ENCODE measurements at regions not wholly inside any gene's neighbourhood (a gene's known extent, or its start where the extent isn't known, plus 50 kb on each side); places are given as distances from the start of the nearest gene placed in this dataset.

- no peak overlapping the region for H3K4me2 ChIP-seq
- H2AFZ ChIP-seq (ENCODE audit: low read depth) = no peak overlapping the region
- TF ChIP-seq YY1 (IDR thresholded peaks at IDR 0.05; ENCODE audit: low read depth) (no peak), NRF1 (IDR thresholded peaks at IDR 0.05; ENCODE audit: low read depth, low read length) (no peak)
- H3K79me2 ChIP-seq (ENCODE audit: insufficient read depth) = no peaks in the 10 kb centered on the region
- H3K9me2 ChIP-seq = no peaks in the 10 kb centered on the region
- 77% methylated on average over 4 of the region's 4 CpGs for WGBS (ENCODE audit: low lambda C conversion rate)
- H3K9me3 ChIP-seq = no peaks in the 10 kb centered on the region
- no peaks in the 10 kb centered on the region; a peak in 2 of 4 replicates for H3K4me1 ChIP-seq (ENCODE audit: control insufficient read depth in 1 of 2, insufficient read depth in 2 of 2, low read depth in 1 of 2, low read length in 1 of 2)
- POLR2A ChIA-PET = no interaction called here
- H3K27me3 ChIP-seq (ENCODE audit: insufficient read depth) = no peaks in the 10 kb centered on the region
- H3K27ac ChIP-seq (ENCODE audit: low read depth in 2 of 2, low read length in 1 of 2) = no peak overlapping the region
- CTCF ChIA-PET = no interaction called here
- H3K9ac ChIP-seq = no peak overlapping the region
- DNase-seq = no peak
- peaks cover 3% of the 10 kb centered on the region for H3F3A ChIP-seq (replicated peaks; ENCODE audit: insufficient read depth)
- peaks cover 0 to 3% of the 10 kb centered on the region in 2 experiments for H3K36me3 ChIP-seq (replicated peaks in 1 of 2; ENCODE audit: control insufficient read depth in 1 of 2, insufficient read depth in 2 of 2, low read length in 1 of 2)
- no peaks in the 10 kb centered on the region for H4K20me1 ChIP-seq (ENCODE audit: insufficient read depth)
- no peak overlapping the region for H3K4me3 ChIP-seq (ENCODE audit: low read depth in 2 of 2, low read length in 1 of 2)
These were observed 156.0 kb downstream of the SIPA1L2 start for GRCh38 chr1:232473900-232474299.

DNA sequence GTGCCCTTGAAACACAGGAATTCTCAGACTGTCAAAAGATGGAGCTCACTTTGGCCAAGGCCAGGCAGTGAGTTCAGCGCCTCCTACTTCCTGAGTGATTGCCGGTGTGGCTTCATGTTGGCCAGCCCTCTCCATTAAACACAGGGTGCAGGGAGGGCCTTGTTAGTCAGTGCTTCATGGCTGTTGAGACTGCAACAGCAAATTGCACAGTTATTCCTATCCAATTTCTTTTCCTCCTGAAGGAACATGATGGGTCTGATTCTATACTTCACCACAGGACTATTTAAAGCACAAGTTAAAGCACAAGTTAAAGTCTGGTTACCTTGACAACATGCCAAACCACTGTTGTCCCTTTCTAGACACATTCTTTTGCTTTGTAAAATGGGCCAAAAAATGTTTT lies 156.6 kb downstream of the SIPA1L2 start:
- Histone ChIP-seq H3K27ac (ENCODE audit: low read depth in 2 of 2, low read length in 1 of 2) (peak overlapping the region in 1 of 2 experiments; percentile 28; a peak in 2 of 4 replicates), H3K9me3 (no peaks in the 10 kb centered on the region), H3K36me3 (replicated peaks in 1 of 2; ENCODE audit: control insufficient read depth in 1 of 2, insufficient read depth in 2 of 2, low read length in 1 of 2) (peaks cover 0 to 3% of the 10 kb centered on the region in 2 experiments), H2AFZ (ENCODE audit: low read depth) (no peak overlapping the region), H3K4me1 (ENCODE audit: control insufficient read depth in 1 of 2, insufficient read depth in 2 of 2, low read depth in 1 of 2, low read length in 1 of 2) (no peaks in the 10 kb centered on the region; a peak in 2 of 4 replicates), H3K9ac (no peak overlapping the region), H3K79me2 (ENCODE audit: insufficient read depth) (no peaks in the 10 kb centered on the region), H3K4me2 (no peak overlapping the region), H3F3A (replicated peaks; ENCODE audit: insufficient read depth) (peaks cover 3% of the 10 kb centered on the region), H3K4me3 (ENCODE audit: low read depth in 2 of 2, low read length in 1 of 2) (no peak overlapping the region), H3K27me3 (ENCODE audit: insufficient read depth) (no peaks in the 10 kb centered on the region), H3K9me2 (no peaks in the 10 kb centered on the region), H4K20me1 (ENCODE audit: insufficient read depth) (no peaks in the 10 kb centered on the region)
- CTCF ChIA-PET = no interaction called here
- WGBS (ENCODE audit: low lambda C conversion rate) = 74% methylated on average over 2 of the region's 2 CpGs
- no peak for DNase-seq
- TF ChIP-seq GABPA (IDR thresholded peaks at IDR 0.05; ENCODE audit: low read depth) (no peak), NFIC (IDR thresholded peaks at IDR 0.05; ENCODE audit: borderline replicate concordance) (no peak), EZH2phosphoT487 (IDR thresholded peaks at IDR 0.05; ENCODE audit: borderline replicate concordance, low read depth) (no peak), ELF1 (IDR thresholded peaks at IDR 0.05) (no peak), RCOR1 (IDR thresholded peaks at IDR 0.05; ENCODE audit: low read length) (no peak), JUND (IDR thresholded peaks at IDR 0.05) (no peak), SIN3A (IDR thresholded peaks at IDR 0.05; ENCODE audit: borderline replicate concordance, low read depth, low read length) (no peak)
- POLR2A ChIA-PET = no interaction called here

GRCh38 chr1:232472485-232473041 lies 157.4 kb downstream of the SIPA1L2 start:
- POLR2A ChIA-PET = no interaction called here
- Histone ChIP-seq H3K27ac (ENCODE audit: low read depth in 2 of 2, low read length in 1 of 2) (peak overlapping the region in 1 of 2 experiments; percentile 28; a peak in 3 of 4 replicates), H3K36me3 (replicated peaks in 1 of 2; ENCODE audit: control insufficient read depth in 1 of 2, insufficient read depth in 2 of 2, low read length in 1 of 2) (peaks cover 0 to 3% of the 10 kb centered on the region in 2 experiments), H3K27me3 (ENCODE audit: insufficient read depth) (no peaks in the 10 kb centered on the region), H3K9me3 (no peaks in the 10 kb centered on the region), H4K20me1 (ENCODE audit: insufficient read depth) (no peaks in the 10 kb centered on the region), H3K4me3 (ENCODE audit: low read depth in 2 of 2, low read length in 1 of 2) (no peak overlapping the region), H3F3A (replicated peaks; ENCODE audit: insufficient read depth) (peaks cover 3% of the 10 kb centered on the region), H2AFZ (ENCODE audit: low read depth) (no peak overlapping the region; the same call in 1 of the 2 replicates), H3K4me1 (ENCODE audit: control insufficient read depth in 1 of 2, insufficient read depth in 2 of 2, low read depth in 1 of 2, low read length in 1 of 2) (no peaks in the 10 kb centered on the region; a peak in 2 of 4 replicates), H3K79me2 (ENCODE audit: insufficient read depth) (no peaks in the 10 kb centered on the region), H3K9me2 (no peaks in the 10 kb centered on the region), H3K9ac (no peak overlapping the region), H3K4me2 (no peak overlapping the region)
- CTCF ChIA-PET = no interaction called here
- 57% methylated on average over 3 of the region's 3 CpGs for WGBS (ENCODE audit: low lambda C conversion rate)
- DNase-seq = no peak
- TF ChIP-seq, protein P1, sequence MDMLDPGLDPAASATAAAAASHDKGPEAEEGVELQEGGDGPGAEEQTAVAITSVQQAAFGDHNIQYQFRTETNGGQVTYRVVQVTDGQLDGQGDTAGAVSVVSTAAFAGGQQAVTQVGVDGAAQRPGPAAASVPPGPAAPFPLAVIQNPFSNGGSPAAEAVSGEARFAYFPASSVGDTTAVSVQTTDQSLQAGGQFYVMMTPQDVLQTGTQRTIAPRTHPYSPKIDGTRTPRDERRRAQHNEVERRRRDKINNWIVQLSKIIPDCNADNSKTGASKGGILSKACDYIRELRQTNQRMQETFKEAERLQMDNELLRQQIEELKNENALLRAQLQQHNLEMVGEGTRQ (IDR thresholded peaks at IDR 0.05; ENCODE audit: borderline replicate concordance, low read depth, low read length) = no peak
- TF ChIP-seq, protein P2, sequence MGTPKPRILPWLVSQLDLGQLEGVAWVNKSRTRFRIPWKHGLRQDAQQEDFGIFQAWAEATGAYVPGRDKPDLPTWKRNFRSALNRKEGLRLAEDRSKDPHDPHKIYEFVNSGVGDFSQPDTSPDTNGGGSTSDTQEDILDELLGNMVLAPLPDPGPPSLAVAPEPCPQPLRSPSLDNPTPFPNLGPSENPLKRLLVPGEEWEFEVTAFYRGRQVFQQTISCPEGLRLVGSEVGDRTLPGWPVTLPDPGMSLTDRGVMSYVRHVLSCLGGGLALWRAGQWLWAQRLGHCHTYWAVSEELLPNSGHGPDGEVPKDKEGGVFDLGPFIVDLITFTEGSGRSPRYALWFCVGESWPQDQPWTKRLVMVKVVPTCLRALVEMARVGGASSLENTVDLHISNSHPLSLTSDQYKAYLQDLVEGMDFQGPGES (IDR thresholded peaks at IDR 0.05; ENCODE audit: low read depth, low read length) = no peak
- TF ChIP-seq JUND (IDR thresholded peaks at IDR 0.05) (0 out of 2 replicates have a peak, but pooled peaks have one; percentile 9), FOSL2 (IDR thresholded peaks at IDR 0.05; ENCODE audit: borderline replicate concordance, low read depth) (no peak), ZBTB33 (IDR thresholded peaks at IDR 0.05; ENCODE audit: borderline replicate concordance, low read depth) (no peak), FOXJ3 (CRISPR knock-in tag; IDR thresholded peaks at IDR 0.05) (no peak)
- TF ChIP-seq, protein P3, sequence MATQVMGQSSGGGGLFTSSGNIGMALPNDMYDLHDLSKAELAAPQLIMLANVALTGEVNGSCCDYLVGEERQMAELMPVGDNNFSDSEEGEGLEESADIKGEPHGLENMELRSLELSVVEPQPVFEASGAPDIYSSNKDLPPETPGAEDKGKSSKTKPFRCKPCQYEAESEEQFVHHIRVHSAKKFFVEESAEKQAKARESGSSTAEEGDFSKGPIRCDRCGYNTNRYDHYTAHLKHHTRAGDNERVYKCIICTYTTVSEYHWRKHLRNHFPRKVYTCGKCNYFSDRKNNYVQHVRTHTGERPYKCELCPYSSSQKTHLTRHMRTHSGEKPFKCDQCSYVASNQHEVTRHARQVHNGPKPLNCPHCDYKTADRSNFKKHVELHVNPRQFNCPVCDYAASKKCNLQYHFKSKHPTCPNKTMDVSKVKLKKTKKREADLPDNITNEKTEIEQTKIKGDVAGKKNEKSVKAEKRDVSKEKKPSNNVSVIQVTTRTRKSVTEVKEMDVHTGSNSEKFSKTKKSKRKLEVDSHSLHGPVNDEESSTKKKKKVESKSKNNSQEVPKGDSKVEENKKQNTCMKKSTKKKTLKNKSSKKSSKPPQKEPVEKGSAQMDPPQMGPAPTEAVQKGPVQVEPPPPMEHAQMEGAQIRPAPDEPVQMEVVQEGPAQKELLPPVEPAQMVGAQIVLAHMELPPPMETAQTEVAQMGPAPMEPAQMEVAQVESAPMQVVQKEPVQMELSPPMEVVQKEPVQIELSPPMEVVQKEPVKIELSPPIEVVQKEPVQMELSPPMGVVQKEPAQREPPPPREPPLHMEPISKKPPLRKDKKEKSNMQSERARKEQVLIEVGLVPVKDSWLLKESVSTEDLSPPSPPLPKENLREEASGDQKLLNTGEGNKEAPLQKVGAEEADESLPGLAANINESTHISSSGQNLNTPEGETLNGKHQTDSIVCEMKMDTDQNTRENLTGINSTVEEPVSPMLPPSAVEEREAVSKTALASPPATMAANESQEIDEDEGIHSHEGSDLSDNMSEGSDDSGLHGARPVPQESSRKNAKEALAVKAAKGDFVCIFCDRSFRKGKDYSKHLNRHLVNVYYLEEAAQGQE (IDR thresholded peaks at IDR 0.05; ENCODE audit: low read depth, low read length) = no peak

Measured in SK-N-SH (cell line).